ENCODE measurements at regions not wholly inside any gene's neighbourhood (a gene's known extent, or its start where the extent isn't known, plus 50 kb on each side); places are given as distances from the start of the nearest gene placed in this dataset.

DNA sequence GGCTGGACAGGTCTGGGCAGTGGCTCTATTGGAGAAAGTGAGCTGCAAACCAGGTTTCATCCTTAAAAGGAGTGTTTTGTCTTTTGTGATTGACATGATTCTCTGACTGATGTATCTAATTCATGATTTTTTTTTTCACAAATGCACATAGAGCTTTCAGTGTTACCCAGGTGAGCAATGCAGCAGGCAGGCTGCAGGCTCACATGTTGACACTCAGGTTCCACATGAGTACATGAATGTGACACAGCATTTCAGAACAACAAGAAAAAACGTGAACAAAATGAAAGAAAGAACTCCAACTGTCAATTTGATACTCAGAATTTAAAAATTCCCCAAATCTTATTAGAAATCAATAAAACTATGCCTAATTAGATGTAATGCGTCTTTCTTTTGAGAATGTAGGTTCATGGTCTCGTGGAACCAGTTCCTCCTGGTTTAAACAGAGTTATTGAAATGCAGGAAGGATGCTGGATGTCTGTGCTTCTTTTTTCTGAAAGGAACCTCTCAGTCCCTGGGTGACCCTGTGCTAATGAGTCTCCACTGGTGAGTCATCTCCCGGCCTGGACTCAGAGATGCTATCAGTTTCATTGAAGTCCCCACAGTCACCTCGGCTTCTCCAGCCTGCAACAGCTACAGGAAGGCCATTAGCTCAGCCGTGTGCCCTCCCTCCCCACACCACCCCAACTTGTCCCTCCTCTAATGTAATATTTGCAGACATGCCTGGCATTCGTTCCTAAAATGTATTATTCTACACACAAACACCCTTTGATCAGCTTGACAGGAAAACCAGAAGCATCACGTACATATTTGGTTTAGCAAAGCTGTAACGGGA is 430.4 kb downstream of the LPIN1 start:
- TF ChIP-seq, protein P1, sequence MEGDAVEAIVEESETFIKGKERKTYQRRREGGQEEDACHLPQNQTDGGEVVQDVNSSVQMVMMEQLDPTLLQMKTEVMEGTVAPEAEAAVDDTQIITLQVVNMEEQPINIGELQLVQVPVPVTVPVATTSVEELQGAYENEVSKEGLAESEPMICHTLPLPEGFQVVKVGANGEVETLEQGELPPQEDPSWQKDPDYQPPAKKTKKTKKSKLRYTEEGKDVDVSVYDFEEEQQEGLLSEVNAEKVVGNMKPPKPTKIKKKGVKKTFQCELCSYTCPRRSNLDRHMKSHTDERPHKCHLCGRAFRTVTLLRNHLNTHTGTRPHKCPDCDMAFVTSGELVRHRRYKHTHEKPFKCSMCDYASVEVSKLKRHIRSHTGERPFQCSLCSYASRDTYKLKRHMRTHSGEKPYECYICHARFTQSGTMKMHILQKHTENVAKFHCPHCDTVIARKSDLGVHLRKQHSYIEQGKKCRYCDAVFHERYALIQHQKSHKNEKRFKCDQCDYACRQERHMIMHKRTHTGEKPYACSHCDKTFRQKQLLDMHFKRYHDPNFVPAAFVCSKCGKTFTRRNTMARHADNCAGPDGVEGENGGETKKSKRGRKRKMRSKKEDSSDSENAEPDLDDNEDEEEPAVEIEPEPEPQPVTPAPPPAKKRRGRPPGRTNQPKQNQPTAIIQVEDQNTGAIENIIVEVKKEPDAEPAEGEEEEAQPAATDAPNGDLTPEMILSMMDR (IDR thresholded peaks at IDR 0.05) = no peak
- TF ChIP-seq POLR2A (IDR thresholded peaks at IDR 0.05) = no peak
